ENCODE measurements at regions not wholly inside any gene's neighbourhood (a gene's known extent, or its start where the extent isn't known, plus 50 kb on each side); places are given as distances from the start of the nearest gene placed in this dataset.

DNA sequence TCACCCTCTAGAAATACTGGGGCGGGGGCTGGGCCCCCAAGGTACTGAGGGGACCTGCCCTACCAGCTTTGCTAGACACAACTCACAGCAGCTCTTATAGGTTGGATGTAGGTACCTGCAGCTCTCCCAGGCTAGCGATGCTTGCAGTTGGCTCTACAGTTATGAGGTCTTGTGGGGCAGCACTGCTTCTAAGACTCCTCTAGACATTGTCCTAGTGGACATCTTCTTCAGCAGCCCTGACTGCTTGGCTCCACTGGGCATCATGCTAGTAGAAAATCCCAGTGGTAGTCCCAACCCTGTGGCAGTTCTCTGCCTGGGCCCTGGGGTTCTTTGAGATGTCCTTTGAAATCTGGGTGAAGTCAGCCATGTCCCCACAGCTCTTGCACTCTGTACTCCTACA, 419.3 kb upstream of the SEL1L start:
- Histone ChIP-seq H3K4me3 (ENCODE audit: low read depth, low read length) (no peak overlapping the region), H3K36me3 (ENCODE audit: control insufficient read depth, insufficient read depth, low read length) (no peaks in the 10 kb centered on the region), H3K4me1 (no peaks in the 10 kb centered on the region), H3K9me3 (no peaks in the 10 kb centered on the region), H3K27me3 (replicated peaks; ENCODE audit: control insufficient read depth, insufficient read depth, low read length) (no peaks in the 10 kb centered on the region)
- TF ChIP-seq, protein P1, sequence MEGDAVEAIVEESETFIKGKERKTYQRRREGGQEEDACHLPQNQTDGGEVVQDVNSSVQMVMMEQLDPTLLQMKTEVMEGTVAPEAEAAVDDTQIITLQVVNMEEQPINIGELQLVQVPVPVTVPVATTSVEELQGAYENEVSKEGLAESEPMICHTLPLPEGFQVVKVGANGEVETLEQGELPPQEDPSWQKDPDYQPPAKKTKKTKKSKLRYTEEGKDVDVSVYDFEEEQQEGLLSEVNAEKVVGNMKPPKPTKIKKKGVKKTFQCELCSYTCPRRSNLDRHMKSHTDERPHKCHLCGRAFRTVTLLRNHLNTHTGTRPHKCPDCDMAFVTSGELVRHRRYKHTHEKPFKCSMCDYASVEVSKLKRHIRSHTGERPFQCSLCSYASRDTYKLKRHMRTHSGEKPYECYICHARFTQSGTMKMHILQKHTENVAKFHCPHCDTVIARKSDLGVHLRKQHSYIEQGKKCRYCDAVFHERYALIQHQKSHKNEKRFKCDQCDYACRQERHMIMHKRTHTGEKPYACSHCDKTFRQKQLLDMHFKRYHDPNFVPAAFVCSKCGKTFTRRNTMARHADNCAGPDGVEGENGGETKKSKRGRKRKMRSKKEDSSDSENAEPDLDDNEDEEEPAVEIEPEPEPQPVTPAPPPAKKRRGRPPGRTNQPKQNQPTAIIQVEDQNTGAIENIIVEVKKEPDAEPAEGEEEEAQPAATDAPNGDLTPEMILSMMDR (IDR thresholded peaks at IDR 0.05; ENCODE audit: insufficient read depth in 1 of 2, low read depth in 1 of 2, low read length in 1 of 2, severe bottlenecking in 1 of 2, unreplicated experiment in 1 of 2): no peak
- H3K9me3 Mint-ChIP-seq (ENCODE audit: unreplicated experiment): no peaks in the 10 kb centered on the region
- no peak overlapping the region for H3K4me3 Mint-ChIP-seq (ENCODE audit: unreplicated experiment)
- no peaks in the 10 kb centered on the region for H3K27me3 Mint-ChIP-seq (ENCODE audit: insufficient read depth, unreplicated experiment)
- no peak overlapping the region for H3K27ac Mint-ChIP-seq (ENCODE audit: unreplicated experiment)
- POLR2A ChIA-PET: no interaction called here
- H3K4me1 Mint-ChIP-seq (ENCODE audit: low read depth, unreplicated experiment): no peaks in the 10 kb centered on the region
- intact Hi-C loops (cut with micrococcal nuclease; ENCODE audit: unreplicated experiment): no loop called here
- no peak for DNase-seq
- no peaks in the 10 kb centered on the region for H3K36me3 Mint-ChIP-seq (ENCODE audit: insufficient read depth, unreplicated experiment)
- BruUV-seq (replicated peaks): no TSS peak
- CTCF ChIA-PET: no interaction called here

DNA sequence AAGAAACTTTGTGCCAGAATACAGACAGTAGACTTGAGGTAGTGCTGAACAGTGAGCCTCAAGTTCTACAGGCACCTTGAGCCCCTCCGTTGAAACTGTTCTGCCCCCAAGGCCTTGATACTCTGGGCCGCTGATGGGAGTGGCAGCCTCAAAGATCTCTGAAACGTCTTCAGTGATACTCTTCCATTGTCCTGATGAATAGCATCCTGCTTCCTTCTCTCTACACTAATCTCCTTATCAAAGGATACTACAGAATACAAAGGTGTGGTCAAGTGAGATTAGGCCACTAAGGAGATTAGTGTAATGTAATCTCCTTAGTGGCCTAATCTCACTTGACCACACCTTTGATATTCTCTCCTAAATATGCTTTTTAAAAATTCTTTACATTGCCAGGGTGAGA, 419.8 kb upstream of the SEL1L start:
- TF ChIP-seq, protein P1 (IDR thresholded peaks at IDR 0.05; ENCODE audit: insufficient read depth in 1 of 2, low read depth in 1 of 2, low read length in 1 of 2, severe bottlenecking in 1 of 2, unreplicated experiment in 1 of 2): no peak
- intact Hi-C loops (cut with micrococcal nuclease; ENCODE audit: unreplicated experiment): no loop called here
- ChIA-PET POLR2A (no interaction called here), CTCF (no interaction called here)
- Mint-ChIP-seq H3K27me3 (ENCODE audit: insufficient read depth, unreplicated experiment) (no peaks in the 10 kb centered on the region), H3K4me1 (ENCODE audit: low read depth, unreplicated experiment) (no peaks in the 10 kb centered on the region), H3K36me3 (ENCODE audit: insufficient read depth, unreplicated experiment) (no peaks in the 10 kb centered on the region), H3K9me3 (ENCODE audit: unreplicated experiment) (no peaks in the 10 kb centered on the region), H3K27ac (ENCODE audit: unreplicated experiment) (no peak overlapping the region), H3K4me3 (ENCODE audit: unreplicated experiment) (no peak overlapping the region)
- BruUV-seq (replicated peaks): no TSS peak
- no peak for DNase-seq
- Histone ChIP-seq H3K27me3 (replicated peaks; ENCODE audit: control insufficient read depth, insufficient read depth, low read length) (no peaks in the 10 kb centered on the region), H3K4me3 (ENCODE audit: low read depth, low read length) (no peak overlapping the region), H3K36me3 (ENCODE audit: control insufficient read depth, insufficient read depth, low read length) (no peaks in the 10 kb centered on the region), H3K9me3 (no peaks in the 10 kb centered on the region), H3K4me1 (no peaks in the 10 kb centered on the region)

DNA sequence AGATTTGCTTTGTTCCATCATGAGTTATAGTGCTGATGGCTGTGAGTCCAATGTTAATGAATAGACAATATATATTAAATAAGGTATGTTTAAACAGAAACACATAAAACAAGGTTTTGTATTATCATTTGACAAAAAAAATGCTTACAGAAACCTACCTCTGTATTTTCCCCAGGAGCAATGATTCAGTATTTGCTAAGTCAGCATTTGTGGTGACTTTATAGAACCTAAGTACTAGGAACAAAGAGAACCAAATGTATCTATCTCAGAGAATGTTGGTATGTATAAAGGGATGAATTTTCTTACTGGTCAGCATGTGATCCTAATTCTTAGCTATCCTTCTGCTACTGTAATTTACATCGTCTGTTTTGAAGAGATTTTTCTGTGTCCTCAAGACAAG, 421.5 kb upstream of the SEL1L start:
- H3K27me3 ChIP-seq (replicated peaks; ENCODE audit: control insufficient read depth, insufficient read depth, low read length): no peaks in the 10 kb centered on the region
- H3K4me1 Mint-ChIP-seq (ENCODE audit: low read depth, unreplicated experiment): no peaks in the 10 kb centered on the region
- ChIA-PET CTCF (no interaction called here), POLR2A (no interaction called here)
- H3K4me1 ChIP-seq: no peaks in the 10 kb centered on the region
- intact Hi-C loops (cut with micrococcal nuclease; ENCODE audit: unreplicated experiment): no loop called here
- no peaks in the 10 kb centered on the region for H3K36me3 ChIP-seq (ENCODE audit: control insufficient read depth, insufficient read depth, low read length)
- DNase-seq: no peak
- H3K36me3 Mint-ChIP-seq (ENCODE audit: insufficient read depth, unreplicated experiment): no peaks in the 10 kb centered on the region
- H3K4me3 ChIP-seq (ENCODE audit: low read depth, low read length): no peak overlapping the region
- TF ChIP-seq, protein P1 (IDR thresholded peaks at IDR 0.05; ENCODE audit: insufficient read depth in 1 of 2, low read depth in 1 of 2, low read length in 1 of 2, severe bottlenecking in 1 of 2, unreplicated experiment in 1 of 2): no peak
- no peak overlapping the region for H3K27ac Mint-ChIP-seq (ENCODE audit: unreplicated experiment)
- H3K27me3 Mint-ChIP-seq (ENCODE audit: insufficient read depth, unreplicated experiment): no peaks in the 10 kb centered on the region
- H3K9me3 ChIP-seq: no peaks in the 10 kb centered on the region
- H3K9me3 Mint-ChIP-seq (ENCODE audit: unreplicated experiment): no peaks in the 10 kb centered on the region
- no peak overlapping the region for H3K4me3 Mint-ChIP-seq (ENCODE audit: unreplicated experiment)
- BruUV-seq (replicated peaks): no TSS peak

Measured in Caco-2 (cell line).